T-helper 2 cell treated with Interferon-gamma antibody and Interleukin-4, amounts not matched to agents 5 μg/mL and 100 μg/mL, for 36 hours (primary cell): ENCODE measurements at regions not wholly inside any gene's neighbourhood (a gene's known extent, or its start where the extent isn't known, plus 50 kb on each side); places are given as distances from the start of the nearest gene placed in this dataset.

ENCODE experiments used
- DNase-seq: peaks from one replicate; pipeline ENCODE4 v3.0.0; 2021; ENCODE audit warnings: low spot score
- H3K27ac Mint-ChIP-seq: one replicate; pipeline ENCODE4 v1.8.0; 2021; ENCODE audit warnings: mild to moderate bottlenecking, mixed read lengths
- H3K27me3 Mint-ChIP-seq: one replicate; pipeline ENCODE4 v1.8.0; 2021; ENCODE audit warnings: low read depth, mixed read lengths
- H3K36me3 Mint-ChIP-seq: one replicate; pipeline ENCODE4 v1.8.0; 2021; ENCODE audit warnings: low read depth, mixed read lengths
- H3K4me1 Mint-ChIP-seq: one replicate; pipeline ENCODE4 v1.8.0; 2021; ENCODE audit warnings: low read depth, mixed read lengths
- H3K4me3 Mint-ChIP-seq: one replicate; pipeline ENCODE4 v1.8.0; 2022; ENCODE audit warnings: mild to moderate bottlenecking, moderate library complexity, mixed read lengths
- H3K9me3 Mint-ChIP-seq: one replicate; pipeline ENCODE4 v1.8.0; 2021; ENCODE audit warnings: mixed read lengths

GRCh38 chr4:23700197-23700596 lies 189.7 kb downstream of the PPARGC1A start:
- H3K4me3 Mint-ChIP-seq: no peak overlapping the region

GRCh38 chr4:23697722-23698121 lies 192.1 kb downstream of the PPARGC1A start:
- no peaks in the 10 kb centered on the region for H3K27me3 Mint-ChIP-seq
- DNase-seq: no peak
- H3K4me1 Mint-ChIP-seq: no peaks in the 10 kb centered on the region
- no peaks in the 10 kb centered on the region for H3K9me3 Mint-ChIP-seq
- H3K36me3 Mint-ChIP-seq: no peaks in the 10 kb centered on the region
- no peak overlapping the region for H3K27ac Mint-ChIP-seq
- H3K4me3 Mint-ChIP-seq: no peak overlapping the region

More at GRCh38 chr4:23700197-23700596, 189.7 kb downstream of the PPARGC1A start:
- Mint-ChIP-seq H3K27me3 (no peaks in the 10 kb centered on the region), H3K36me3 (no peaks in the 10 kb centered on the region), H3K9me3 (no peaks in the 10 kb centered on the region), H3K4me1 (no peaks in the 10 kb centered on the region), H3K27ac (no peak overlapping the region)
- DNase-seq: no peak

- Mint-ChIP-seq H3K4me3 (no peak overlapping the region), H3K27me3 (no peaks in the 10 kb centered on the region), H3K27ac (no peak overlapping the region), H3K36me3 (no peaks in the 10 kb centered on the region), H3K4me1 (no peaks in the 10 kb centered on the region), H3K9me3 (no peaks in the 10 kb centered on the region)
- DNase-seq: no peak
These were observed 192.8 kb downstream of the PPARGC1A start for GRCh38 chr4:23697001-23697528.

GRCh38 chr4:23686169-23686897 lies 203.5 kb downstream of the PPARGC1A start:
- H3K36me3 Mint-ChIP-seq: no peaks in the 10 kb centered on the region

GRCh38 chr4:23685471-23685870 lies 204.4 kb downstream of the PPARGC1A start:
- Mint-ChIP-seq H3K9me3 (peaks cover 6% of the 10 kb centered on the region), H3K4me1 (no peaks in the 10 kb centered on the region), H3K27me3 (no peaks in the 10 kb centered on the region), H3K36me3 (no peaks in the 10 kb centered on the region), H3K27ac (no peak overlapping the region), H3K4me3 (no peak overlapping the region)
- no peak for DNase-seq

More at GRCh38 chr4:23686169-23686897, 203.5 kb downstream of the PPARGC1A start:
- DNase-seq: no peak
- Mint-ChIP-seq H3K27me3 (no peaks in the 10 kb centered on the region), H3K27ac (no peak overlapping the region), H3K4me1 (no peaks in the 10 kb centered on the region), H3K4me3 (no peak overlapping the region), H3K9me3 (peaks cover 6% of the 10 kb centered on the region)

- Mint-ChIP-seq H3K36me3 (no peaks in the 10 kb centered on the region), H3K4me3 (no peak overlapping the region), H3K27ac (no peak overlapping the region), H3K9me3 (no peaks in the 10 kb centered on the region), H3K27me3 (no peaks in the 10 kb centered on the region), H3K4me1 (no peaks in the 10 kb centered on the region)
- no peak for DNase-seq
These were observed 209.0 kb downstream of the PPARGC1A start for GRCh38 chr4:23680671-23681518.

GRCh38 chr4:23674694-23675093 lies 215.2 kb downstream of the PPARGC1A start:
- peaks cover 3% of the 10 kb centered on the region for H3K9me3 Mint-ChIP-seq
- no peaks in the 10 kb centered on the region for H3K4me1 Mint-ChIP-seq
- DNase-seq: no peak
- no peaks in the 10 kb centered on the region for H3K27me3 Mint-ChIP-seq
- H3K27ac Mint-ChIP-seq: no peak overlapping the region
- H3K36me3 Mint-ChIP-seq: no peaks in the 10 kb centered on the region
- H3K4me3 Mint-ChIP-seq: no peak overlapping the region

- Mint-ChIP-seq H3K4me1 (no peaks in the 10 kb centered on the region), H3K36me3 (no peaks in the 10 kb centered on the region), H3K9me3 (peaks cover 15% of the 10 kb centered on the region), H3K4me3 (no peak overlapping the region), H3K27me3 (no peaks in the 10 kb centered on the region), H3K27ac (no peak overlapping the region)
- no peak for DNase-seq
These were observed 222.2 kb downstream of the PPARGC1A start for GRCh38 chr4:23667659-23668058.

- Mint-ChIP-seq H3K27me3 (no peaks in the 10 kb centered on the region), H3K9me3 (peaks cover 6% of the 10 kb centered on the region), H3K4me3 (no peak overlapping the region), H3K4me1 (no peaks in the 10 kb centered on the region), H3K36me3 (no peaks in the 10 kb centered on the region), H3K27ac (no peak overlapping the region)
- no peak for DNase-seq
These were observed 229.0 kb downstream of the PPARGC1A start for GRCh38 chr4:23660865-23661264.

- H3K4me3 Mint-ChIP-seq: no peak overlapping the region
- H3K36me3 Mint-ChIP-seq: no peaks in the 10 kb centered on the region
- peaks cover 3% of the 10 kb centered on the region for H3K9me3 Mint-ChIP-seq
- no peaks in the 10 kb centered on the region for H3K27me3 Mint-ChIP-seq
- H3K27ac Mint-ChIP-seq: no peak overlapping the region
- H3K4me1 Mint-ChIP-seq: no peaks in the 10 kb centered on the region
- no peak for DNase-seq
These were observed 235.1 kb downstream of the PPARGC1A start for GRCh38 chr4:23654791-23655190.

GRCh38 chr4:23648854-23649596 lies 240.8 kb downstream of the PPARGC1A start:
- Mint-ChIP-seq H3K27me3 (no peaks in the 10 kb centered on the region), H3K27ac (no peak overlapping the region), H3K36me3 (no peaks in the 10 kb centered on the region), H3K4me3 (no peak overlapping the region), H3K4me1 (no peaks in the 10 kb centered on the region), H3K9me3 (peaks cover 8% of the 10 kb centered on the region)
- no peak for DNase-seq

GRCh38 chr4:23635468-23635867 lies 254.4 kb downstream of the PPARGC1A start:
- Mint-ChIP-seq H3K36me3 (no peaks in the 10 kb centered on the region), H3K27me3 (no peaks in the 10 kb centered on the region), H3K9me3 (no peaks in the 10 kb centered on the region), H3K27ac (no peak overlapping the region), H3K4me1 (no peaks in the 10 kb centered on the region), H3K4me3 (no peak overlapping the region)
- no peak for DNase-seq

GRCh38 chr4:23631255-23631950 lies 258.4 kb downstream of the PPARGC1A start:
- H3K27ac Mint-ChIP-seq: no peak overlapping the region

More at GRCh38 chr4:23631255-23631950, 258.4 kb downstream of the PPARGC1A start:
- DNase-seq: no peak
- H3K4me1 Mint-ChIP-seq: no peaks in the 10 kb centered on the region
- H3K9me3 Mint-ChIP-seq: no peaks in the 10 kb centered on the region
- H3K36me3 Mint-ChIP-seq: no peaks in the 10 kb centered on the region
- H3K27me3 Mint-ChIP-seq: no peaks in the 10 kb centered on the region
- no peak overlapping the region for H3K4me3 Mint-ChIP-seq
